Adrenal gland (tissue), 5 donors: ENCODE measurements at regions not wholly inside any gene's neighbourhood (a gene's known extent, or its start where the extent isn't known, plus 50 kb on each side); places are given as distances from the start of the nearest gene placed in this dataset.

Experiments used
- POLR2A ChIP-seq, 2 donors: fragments of 450-650 bp; IDR thresholded peaks; one replicate each; pipeline ENCODE4 v1.6.1; 2017; ENCODE audit warnings: antibody characterized with exemption in 2 of 2, mild to moderate bottlenecking in 2 of 2, moderate library complexity in 1 of 2
- TF ChIP-seq, protein P1 (sequence below), 6 experiments: fragments of 450-650 bp in 4 of 6; fragments of 200-600 bp in 2 of 6; sonication (generic) in 1 of 6; IDR thresholded peaks; 1 replicate in 5 of 6; 2 replicates in 1 of 6; pipeline versions ENCODE4 v1.5.1 to v1.8.0; 2016 to 2021; ENCODE audit warnings: antibody characterized with exemption in 6 of 6, mild to moderate bottlenecking in 2 of 6, moderate library complexity in 1 of 6
- donor health status: DM: no; HTN: no; CAD: no.

DNA sequence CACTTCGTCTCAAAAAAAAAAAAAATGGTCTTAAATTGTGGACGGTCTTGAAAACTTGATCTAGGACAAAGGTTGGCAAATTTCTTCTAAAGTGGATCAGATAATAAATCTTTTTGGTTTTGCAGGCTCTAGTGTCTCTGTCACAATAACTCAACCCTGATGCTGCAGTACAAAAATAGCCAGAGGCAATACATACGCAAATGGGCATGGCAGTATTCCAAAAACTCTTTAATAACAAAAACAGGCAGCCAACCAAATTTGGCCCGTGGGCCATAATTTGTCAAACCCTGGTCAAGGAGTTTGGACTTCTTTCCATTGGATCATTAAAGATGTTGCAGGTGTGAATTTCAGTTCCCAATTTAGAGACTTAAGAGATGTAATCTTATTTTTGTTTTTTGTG, 93.5 kb upstream of the MRI1 start:
- TF ChIP-seq, protein P1, sequence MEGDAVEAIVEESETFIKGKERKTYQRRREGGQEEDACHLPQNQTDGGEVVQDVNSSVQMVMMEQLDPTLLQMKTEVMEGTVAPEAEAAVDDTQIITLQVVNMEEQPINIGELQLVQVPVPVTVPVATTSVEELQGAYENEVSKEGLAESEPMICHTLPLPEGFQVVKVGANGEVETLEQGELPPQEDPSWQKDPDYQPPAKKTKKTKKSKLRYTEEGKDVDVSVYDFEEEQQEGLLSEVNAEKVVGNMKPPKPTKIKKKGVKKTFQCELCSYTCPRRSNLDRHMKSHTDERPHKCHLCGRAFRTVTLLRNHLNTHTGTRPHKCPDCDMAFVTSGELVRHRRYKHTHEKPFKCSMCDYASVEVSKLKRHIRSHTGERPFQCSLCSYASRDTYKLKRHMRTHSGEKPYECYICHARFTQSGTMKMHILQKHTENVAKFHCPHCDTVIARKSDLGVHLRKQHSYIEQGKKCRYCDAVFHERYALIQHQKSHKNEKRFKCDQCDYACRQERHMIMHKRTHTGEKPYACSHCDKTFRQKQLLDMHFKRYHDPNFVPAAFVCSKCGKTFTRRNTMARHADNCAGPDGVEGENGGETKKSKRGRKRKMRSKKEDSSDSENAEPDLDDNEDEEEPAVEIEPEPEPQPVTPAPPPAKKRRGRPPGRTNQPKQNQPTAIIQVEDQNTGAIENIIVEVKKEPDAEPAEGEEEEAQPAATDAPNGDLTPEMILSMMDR (IDR thresholded peaks at IDR 0.05) = no peak
- TF ChIP-seq POLR2A (IDR thresholded peaks at IDR 0.05) = no peak
